ENCODE measurements at regions not wholly inside any gene's neighbourhood (a gene's known extent, or its start where the extent isn't known, plus 50 kb on each side); places are given as distances from the start of the nearest gene placed in this dataset.

DNA sequence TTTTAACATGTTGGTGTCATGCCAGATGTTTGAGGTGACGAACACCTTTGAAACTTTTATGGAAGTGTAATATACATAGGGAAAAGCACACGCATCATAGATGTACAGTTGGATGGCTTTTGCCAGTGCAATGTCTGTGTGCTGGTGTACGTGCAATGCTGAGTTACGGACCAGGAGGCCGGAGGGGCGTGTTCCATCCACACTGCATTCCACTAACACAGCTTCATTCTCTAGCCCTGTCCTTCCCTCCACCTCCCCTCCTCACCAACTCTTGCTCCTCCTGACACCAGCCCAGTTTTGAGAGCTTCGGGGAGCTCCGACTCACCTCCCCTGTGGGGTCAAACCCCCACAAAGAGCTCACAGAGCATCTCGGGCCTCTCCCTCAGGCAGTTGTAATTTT lies 358.8 kb downstream of the C16orf95 start:
- ChIA-PET POLR2A (no interaction called here), CTCF (interaction anchor here (0.5 kb wide), 1 partner anchor 107 kb away, joined by 3 read pairs; no protein-coding TSS in a partner anchor)

DNA sequence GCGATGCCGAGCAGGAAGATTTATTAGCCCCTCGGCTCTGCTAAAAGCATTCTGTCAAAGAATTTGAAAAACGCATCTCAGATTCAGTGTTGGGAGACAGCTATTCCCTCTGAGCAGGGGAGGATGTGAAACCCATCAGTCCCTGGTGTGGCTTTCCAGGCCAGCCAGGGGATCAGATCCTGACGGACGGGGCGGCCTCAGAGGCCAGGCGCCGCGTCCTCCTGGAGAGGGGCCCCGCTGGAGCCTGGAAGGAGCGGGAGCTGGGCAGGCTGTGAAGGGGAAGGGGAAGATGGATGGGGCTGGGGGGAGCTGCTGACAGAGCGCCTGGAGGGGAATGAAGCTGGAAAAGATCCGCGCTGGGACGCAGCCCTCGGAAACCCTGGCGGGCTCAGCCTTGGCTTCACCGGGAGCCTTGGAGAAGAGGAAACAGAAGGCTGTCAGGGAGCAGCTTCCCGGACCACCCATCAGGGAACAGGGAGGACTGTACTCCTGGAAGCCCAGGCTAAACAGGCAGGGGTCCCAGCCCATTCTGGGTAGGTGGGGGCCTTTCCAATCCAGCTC lies 358.0 kb downstream of the C16orf95 start:
- CTCF ChIA-PET = interaction anchor here (0.5 kb wide), 1 partner anchor 107 kb away, joined by 3 read pairs; no protein-coding TSS in a partner anchor
- POLR2A ChIA-PET = no interaction called here

DNA sequence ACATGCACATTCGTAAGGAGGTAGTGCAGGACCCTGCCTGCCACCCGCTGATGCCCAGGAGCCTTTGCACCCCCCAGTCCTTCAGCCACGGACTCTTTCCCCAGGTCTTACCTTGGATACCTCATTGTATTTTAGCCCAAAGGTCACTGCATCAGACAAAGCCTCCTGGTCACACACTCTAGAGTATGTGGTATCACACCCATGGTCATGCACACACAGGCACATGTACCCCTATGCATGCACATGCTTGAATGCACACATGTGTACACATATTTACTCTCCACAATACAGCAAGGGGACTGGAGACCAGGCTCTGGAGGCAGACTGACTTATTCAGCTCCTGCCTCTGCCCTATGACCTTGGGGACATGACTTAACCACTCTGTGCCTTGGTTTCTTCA lies 357.5 kb downstream of the C16orf95 start:
- POLR2A ChIA-PET = no interaction called here
- CTCF ChIA-PET = no interaction called here

DNA sequence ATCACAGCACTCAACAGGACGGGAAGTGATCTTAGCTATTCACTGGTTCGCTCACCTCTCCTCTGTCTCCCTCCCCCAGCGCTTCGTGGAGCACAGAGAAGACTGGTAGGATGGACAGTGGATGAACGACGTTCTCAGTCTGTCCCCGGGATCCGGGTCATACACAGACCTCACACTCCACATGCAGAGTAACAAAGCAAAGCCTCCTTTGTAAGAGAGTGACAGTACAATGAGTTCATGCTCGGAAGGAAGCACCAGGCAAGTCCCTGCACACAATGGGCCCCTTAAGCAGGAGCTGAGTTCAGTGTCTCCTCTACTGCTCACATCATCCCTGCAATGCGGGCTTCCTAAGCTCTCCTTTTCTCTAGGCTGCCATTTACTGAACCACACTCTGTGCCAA lies 356.9 kb downstream of the C16orf95 start:
- CTCF ChIA-PET = no interaction called here
- POLR2A ChIA-PET = no interaction called here

DNA sequence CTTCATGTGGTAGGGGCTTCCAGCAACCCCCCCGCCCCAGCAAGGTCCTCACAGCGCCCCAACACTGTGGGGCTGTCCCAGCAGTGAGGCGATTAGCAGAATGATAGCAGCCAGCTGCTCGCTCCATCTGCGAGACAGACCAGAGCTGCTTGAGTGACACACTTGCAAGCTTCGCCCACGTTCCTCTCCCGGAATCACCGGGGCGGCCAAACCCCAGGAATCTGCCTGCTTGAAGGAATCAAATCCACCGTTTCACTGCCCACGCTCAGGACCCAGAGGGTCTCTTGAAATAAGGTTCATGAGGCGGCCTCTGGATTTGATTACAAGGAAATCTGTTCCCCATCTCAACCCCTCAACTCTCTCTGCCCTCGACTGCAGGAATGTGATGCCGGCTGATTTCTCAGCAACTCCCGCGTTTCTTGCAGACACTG lies 356.0 kb downstream of the C16orf95 start:
- ChIA-PET CTCF (no interaction called here), POLR2A (no interaction called here)

DNA sequence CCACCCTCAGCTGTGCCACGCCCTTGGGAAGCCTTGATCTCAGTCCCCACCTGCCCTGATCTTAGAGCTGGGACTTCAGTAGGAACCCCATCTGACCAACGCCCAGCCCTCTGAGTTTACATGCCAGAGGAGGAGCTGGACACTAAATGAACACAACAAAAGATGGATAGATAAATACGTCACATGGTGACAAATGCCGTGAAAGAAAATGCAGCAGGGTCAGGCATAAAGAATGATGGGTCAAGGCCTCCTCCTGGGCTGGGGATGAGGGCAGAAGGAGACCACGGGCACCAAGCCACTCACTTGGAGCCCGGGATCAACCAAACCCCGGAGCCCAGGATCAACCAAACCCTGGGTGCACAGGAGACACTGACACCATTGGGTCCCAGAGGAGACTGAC lies 354.9 kb downstream of the C16orf95 start:
- CTCF ChIA-PET = no interaction called here
- POLR2A ChIA-PET = no interaction called here

DNA sequence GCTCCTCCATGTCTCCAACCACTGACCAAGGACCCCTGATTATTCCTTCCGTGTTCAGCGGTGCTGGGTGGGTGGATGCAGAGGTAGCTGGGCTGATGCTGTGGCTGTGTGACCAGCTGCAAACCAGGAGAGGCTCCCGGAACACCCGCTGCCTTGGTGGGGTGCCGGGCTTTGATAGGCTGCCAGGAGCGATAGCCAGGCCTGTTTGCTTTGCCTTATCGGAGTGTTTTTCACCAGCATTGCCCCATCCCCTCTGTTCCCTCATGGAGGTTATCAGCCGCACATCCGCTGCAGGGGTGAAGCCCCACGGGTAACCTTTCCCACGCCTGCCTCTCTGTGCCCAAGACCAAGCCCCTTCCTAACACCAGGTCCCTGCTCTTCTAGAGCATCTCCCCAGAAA lies 354.3 kb downstream of the C16orf95 start:
- CTCF ChIA-PET = no interaction called here
- POLR2A ChIA-PET = no interaction called here

DNA sequence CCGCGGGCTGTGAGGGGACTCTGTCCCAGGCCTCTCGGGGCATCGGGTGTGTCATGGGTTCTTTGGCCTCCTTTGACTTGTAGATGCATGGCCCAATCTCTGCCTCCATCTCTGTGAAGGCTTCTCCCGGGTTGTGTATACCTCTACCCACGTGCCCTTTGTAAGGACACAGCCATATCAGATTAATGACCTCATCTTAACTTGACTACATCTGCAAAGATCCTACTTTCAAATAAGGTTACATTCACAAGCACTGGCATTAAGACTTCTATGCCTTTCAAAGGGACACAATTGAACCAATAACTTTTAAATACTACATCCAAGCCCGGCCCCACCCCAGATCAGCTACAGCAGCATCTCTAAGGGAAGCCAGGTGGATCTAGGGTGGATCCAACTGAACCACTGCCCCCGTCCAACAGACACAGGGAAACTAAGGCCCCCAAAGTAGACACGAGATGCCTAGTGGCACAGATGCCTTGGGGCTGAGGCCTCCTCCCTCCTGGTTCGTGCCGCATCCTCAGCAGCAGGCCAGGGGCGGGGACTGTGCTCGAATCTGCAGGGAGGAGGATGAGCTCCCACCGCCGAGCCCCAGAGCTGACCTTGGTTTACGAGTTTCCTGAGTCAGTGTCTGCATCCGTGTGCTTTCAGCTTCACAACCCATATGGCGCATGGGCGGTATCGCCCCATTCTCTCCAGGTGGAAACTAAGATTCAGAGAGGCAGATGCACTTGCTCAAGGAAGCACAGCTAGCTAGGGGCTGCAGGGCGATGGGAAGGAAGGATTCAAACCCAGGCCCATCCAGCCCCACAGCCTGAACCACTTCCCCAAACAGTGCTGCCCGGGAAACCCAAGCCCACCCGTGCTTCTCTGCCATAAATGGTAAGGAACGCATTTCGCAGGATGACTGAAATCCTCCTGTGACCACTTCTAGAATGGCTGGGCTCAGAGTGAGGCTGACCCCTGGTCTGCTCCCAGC lies 353.3 kb downstream of the C16orf95 start:
- ChIA-PET CTCF (no interaction called here), POLR2A (no interaction called here)

DNA sequence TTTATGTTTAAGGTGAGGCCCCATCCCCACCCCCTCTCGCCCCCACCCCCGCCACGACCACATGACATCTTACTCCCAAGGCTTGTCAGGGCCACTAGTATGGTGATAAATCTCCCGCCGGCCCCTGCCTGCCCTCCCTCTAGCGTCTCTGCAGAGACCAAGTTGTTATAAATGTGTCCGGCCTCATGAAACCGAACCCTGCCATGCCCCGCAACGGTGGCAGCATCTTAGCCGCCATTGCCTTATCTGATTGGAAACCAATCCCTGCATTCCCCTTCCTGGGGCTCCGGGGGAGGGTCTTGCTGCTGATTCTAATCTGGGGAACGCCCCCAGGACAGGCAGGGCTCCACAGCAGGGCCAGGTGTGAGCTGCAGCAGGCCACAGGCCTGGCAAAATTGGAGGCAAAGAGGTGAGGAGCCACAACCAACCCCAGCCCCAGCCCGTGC lies 352.4 kb downstream of the C16orf95 start:
- ChIA-PET CTCF (no interaction called here), POLR2A (no interaction called here)

DNA sequence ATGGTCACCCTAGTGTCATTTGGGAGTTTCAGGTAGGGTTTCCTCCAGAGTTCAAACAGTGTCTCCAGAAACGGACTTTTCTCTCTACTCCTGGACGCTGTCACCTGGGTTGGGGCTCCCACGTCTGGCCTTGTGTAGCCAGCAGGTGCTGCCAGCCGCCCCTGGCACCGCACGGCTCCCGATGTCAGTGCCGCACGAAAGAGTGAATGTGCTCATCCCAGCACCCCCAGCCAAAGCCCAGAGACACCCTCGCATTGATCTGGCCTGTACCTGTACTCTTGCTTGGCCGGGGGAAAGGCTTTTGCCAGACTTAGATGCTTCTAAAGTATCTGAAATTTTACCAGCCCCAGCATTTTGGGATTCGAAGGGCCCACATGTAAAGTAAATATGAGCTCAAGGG lies 351.9 kb downstream of the C16orf95 start:
- POLR2A ChIA-PET = no interaction called here
- CTCF ChIA-PET = no interaction called here

DNA sequence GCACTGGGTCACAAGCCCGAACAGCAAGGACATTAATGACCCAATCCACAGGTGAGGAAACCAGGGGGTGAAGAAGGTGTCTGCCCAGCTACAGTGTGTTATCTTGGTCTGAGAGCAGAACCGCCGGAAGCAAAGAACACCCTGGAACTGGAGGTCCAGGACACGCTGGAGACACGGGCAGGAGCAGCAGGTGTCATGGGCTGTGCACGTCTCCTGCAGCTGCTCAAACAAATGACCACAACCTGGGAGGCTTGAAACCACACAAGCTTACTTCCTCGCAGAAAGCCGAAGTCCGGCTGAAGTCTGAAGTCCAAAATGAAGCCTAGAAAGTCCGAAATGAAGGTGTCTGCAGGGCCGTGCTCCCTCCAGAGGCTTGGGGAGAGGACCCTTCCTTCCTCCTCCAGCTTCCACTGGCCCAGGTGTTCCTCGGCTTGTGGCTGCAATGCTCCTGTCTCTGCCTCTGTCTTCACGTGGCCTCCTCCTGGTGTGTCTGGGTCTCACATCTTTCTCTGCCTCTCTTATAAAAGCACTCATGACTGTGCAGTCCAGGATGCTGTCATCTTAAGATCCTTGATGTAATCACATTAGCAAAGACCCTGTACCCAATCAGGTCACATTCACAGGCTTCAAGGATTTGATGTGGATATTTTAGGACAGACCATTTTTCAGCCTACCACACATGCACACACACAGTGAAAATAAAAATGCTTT lies 351.2 kb downstream of the C16orf95 start:
- POLR2A ChIA-PET = no interaction called here
- CTCF ChIA-PET = no interaction called here

DNA sequence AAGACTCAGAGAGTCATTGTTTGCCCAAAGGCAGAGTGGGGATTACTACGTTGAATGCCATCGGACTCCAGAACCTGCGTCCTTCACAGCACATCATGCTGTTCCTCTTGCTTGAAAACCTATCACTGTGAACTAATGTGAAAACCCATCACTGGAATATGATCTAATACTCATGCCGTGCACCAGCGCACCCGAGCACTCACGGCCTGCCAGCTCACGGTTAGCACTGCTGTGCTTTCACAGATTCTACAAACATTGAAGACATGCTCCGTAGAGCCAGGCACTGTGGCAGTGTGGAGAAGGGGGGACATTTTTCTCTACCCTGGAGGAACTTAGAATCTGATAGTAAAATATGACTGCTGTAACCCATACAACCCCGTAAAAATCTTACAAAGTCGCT lies 350.4 kb downstream of the C16orf95 start:
- POLR2A ChIA-PET = no interaction called here
- CTCF ChIA-PET = no interaction called here

DNA sequence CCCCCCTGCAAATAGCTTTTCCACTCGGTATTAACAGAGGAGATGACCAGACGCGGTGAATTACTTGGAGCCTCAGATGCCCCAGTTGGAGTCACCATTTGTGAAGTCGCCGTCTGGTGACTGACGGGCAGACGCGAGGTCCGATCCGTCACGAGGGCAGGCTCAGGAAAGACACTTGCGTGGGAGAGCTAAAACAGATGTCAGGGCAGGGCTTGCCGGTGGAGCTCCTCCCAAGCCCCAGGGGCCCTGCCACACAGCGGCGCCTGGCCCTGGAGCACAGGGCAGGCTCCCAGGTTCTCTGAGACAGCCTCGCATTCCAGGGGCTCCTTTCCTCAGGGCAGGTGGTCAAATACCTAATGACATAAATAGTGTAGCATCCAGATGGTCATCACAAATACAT lies 348.3 kb downstream of the C16orf95 start:
- POLR2A ChIA-PET = no interaction called here
- CTCF ChIA-PET = no interaction called here

DNA sequence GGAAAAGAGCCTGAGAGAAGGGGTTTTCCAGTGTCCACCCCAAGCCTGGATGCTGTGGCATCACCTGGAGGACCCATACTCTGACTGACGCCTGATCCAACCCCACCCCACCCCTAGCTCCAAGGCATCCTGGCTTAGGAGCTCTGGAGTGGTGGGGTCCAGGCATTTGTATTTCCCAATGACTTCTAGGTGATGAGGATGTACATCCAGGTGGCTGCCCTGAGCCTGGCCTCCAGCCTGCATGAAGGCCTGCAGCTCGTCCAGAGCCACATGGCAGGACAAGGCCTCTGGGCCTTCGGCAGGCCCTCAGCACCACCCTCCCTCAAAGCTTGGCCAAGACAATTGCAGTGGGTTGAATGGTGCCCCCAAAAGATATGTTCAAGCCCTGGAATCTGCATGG lies 347.5 kb downstream of the C16orf95 start:
- ChIA-PET CTCF (no interaction called here), POLR2A (no interaction called here)

DNA sequence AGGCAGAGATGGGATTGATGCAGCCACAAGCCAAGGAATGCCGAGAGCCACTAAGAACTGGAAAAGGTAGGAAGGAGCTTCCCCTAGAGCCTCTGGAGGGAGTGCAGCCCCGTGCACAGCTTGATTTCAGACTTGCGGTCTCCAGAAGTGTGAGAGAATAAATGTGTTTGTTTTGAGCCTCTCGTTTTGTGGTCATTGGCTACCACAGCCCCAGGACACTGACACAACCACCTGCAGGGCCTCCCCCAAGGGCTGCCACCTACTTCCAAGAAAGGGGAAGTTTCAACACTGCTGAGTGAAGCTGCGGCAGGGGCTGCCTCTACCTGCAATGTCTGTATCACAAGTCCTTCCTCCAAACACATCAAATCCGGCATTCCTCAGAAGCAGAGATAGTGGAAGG lies 346.9 kb downstream of the C16orf95 start:
- POLR2A ChIA-PET = no interaction called here
- CTCF ChIA-PET = no interaction called here

DNA sequence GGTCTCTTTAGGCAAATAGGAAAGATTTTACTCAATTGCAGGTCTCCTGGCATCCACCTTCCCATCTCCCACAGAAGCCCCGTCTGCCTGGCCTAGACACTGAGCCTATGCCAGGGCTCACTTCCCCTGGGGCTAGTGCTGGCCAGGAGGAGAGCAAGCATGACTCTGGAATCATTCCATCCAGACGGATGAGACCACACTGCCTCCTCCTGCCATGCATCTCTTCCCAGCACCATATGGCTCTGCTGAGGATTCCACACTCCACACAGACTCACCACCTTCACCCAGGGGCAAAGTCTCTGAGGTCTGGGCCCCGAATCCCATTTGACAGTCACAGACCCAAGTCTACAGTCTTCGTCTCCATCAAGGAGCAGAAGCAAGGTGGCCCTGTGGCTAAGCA lies 346.5 kb downstream of the C16orf95 start:
- ChIA-PET POLR2A (no interaction called here), CTCF (no interaction called here)

DNA sequence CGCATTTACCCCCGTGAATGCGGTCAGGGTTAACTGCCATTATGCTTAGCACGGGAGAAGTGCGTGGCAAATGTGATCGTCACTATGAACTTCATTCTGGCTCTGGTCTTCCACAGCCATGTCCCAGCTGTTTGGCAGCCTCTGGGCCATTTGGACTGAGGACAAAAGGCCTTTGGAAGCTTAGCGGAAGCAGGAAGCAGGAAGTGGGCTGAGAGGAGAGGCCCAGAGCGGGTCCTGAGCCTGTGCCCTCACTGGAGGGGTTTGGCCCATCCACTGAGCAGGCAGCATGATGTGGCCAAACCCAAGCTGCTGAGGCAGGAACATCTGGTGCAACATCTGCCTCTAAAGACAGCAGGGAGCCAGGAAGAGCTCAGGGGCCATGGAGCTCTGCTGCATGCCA lies 345.9 kb downstream of the C16orf95 start:
- POLR2A ChIA-PET = no interaction called here
- CTCF ChIA-PET = no interaction called here

DNA sequence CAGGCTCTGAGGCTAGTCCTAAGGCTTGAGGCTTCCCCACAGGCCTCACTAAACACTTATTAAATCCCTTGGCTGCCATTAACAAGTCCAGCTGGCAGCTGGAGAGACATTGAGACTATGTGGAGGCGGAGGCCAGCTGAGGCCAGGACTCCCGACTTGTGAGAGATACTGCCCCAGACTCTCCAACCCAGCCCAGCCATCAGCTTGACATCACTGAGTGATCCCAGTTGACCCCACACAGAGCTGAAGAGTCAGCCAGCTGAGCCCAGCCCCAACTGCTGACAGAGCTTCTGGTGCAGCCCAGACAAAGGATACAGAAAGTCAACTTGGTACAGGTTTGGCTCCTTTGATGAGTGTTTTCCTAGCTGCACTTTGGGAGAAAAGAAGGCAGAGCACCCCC lies 343.1 kb downstream of the C16orf95 start:
- POLR2A ChIA-PET = no interaction called here
- CTCF ChIA-PET = no interaction called here

DNA sequence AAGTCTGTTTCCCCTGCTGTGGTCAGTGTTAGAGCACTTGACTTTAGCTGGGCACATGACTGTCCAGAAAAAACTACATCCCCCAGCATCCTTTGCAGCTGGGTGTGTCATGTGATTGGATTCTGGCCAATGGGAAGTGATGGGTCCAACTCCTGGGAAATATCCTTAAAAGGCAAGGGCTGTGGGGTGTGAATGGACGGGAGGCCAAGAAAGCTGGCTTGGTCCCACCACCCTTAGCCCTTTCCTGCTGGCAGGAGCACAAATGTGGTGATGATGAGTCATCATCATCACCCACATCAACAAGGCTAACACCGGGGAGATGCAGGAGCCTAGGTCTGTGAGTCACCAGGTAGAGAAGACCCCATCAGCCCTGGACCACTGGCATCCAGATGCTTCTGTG lies 341.7 kb downstream of the C16orf95 start:
- CTCF ChIA-PET = no interaction called here
- POLR2A ChIA-PET = no interaction called here

DNA sequence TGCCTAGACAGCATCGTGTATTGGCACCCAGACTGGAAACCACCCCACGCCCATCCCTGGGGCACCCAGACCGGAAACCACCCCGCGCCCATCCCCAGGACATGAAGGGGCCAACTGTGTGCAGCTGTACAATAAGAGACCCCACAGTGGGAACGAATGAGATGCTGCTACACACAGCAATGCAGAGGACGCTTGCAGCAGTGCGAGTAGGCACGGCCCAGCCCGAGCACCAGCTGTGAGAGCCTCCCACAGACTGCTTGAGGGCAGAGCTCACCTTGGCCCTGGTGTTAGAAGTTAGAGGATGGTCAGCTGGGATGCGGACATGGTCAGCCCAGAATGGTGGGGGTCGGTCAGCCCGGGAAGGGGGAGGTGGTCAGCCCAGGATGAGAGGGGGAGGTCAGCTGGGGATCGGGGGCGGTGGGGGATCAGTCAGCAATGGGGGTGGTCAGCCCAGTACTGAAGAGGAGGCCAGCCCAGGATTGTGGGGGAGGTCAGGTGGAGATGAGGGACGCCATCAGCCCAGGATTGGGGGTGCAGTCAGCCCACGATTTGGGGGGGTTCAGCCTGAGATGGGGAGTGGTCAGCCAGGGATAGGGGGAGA lies 340.0 kb downstream of the C16orf95 start:
- ChIA-PET CTCF (no interaction called here), POLR2A (no interaction called here)
